ENCODE measurements at regions not wholly inside any gene's neighbourhood (a gene's known extent, or its start where the extent isn't known, plus 50 kb on each side); places are given as distances from the start of the nearest gene placed in this dataset.

DNA sequence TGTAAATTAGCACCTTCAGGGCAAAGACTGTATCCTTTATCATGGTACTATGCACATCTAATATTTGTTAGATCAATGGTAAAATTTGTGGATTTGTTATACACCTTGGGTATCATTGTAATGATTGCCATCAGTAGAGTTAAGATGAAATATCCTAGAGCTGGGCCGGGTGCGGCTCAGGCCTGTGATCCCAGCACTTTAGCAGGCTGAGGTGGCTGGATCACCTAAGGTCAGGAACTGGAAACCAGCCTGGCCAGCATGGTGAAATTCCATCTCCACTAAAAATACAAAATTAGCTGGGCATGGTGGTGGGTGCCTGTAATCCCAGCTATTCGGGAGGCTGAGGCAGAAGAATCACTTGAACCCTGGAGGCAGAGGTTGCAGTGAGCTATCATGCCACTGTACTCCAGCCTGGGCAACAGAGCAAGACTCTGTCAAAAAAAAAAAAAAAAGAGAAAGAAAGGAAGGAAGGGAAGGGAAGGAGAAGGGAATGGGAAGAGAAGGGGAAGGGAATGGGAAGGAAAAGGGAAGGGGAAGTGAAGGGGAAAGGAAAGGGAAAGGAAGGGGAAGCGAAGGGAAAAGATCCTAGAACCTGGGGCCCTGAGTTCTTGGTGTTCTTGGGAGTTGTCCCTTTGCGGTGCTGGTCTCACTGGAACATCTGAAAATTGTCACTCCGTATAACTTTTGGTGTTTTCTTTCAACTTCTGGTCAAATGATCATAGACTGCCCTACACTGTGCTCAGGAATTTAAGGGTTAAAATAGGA lies 71.1 kb upstream of the NEUROD1 start:
- TF ChIP-seq, protein P1, sequence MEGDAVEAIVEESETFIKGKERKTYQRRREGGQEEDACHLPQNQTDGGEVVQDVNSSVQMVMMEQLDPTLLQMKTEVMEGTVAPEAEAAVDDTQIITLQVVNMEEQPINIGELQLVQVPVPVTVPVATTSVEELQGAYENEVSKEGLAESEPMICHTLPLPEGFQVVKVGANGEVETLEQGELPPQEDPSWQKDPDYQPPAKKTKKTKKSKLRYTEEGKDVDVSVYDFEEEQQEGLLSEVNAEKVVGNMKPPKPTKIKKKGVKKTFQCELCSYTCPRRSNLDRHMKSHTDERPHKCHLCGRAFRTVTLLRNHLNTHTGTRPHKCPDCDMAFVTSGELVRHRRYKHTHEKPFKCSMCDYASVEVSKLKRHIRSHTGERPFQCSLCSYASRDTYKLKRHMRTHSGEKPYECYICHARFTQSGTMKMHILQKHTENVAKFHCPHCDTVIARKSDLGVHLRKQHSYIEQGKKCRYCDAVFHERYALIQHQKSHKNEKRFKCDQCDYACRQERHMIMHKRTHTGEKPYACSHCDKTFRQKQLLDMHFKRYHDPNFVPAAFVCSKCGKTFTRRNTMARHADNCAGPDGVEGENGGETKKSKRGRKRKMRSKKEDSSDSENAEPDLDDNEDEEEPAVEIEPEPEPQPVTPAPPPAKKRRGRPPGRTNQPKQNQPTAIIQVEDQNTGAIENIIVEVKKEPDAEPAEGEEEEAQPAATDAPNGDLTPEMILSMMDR (IDR thresholded peaks at IDR 0.05), result no peak
- TF ChIP-seq POLR2A (IDR thresholded peaks at IDR 0.05), result no peak
- Histone ChIP-seq H3K27ac (no peak overlapping the region), H3K36me3 (no peaks in the 10 kb centered on the region), H3K27me3 (peaks cover 0 to 21% (median 0%) of the 10 kb centered on the region in 4 donors), H3K4me1 (no peaks in the 10 kb centered on the region), H3K4me3 (no peak overlapping the region), H3K9me3 (no peaks in the 10 kb centered on the region)
- no peak for DNase-seq
- 94 to 95% methylated on average over 6 of the region's 6 CpGs for WGBS, 2 donors
- intact Hi-C loops (cut with DNase I), result no loop called here

DNA sequence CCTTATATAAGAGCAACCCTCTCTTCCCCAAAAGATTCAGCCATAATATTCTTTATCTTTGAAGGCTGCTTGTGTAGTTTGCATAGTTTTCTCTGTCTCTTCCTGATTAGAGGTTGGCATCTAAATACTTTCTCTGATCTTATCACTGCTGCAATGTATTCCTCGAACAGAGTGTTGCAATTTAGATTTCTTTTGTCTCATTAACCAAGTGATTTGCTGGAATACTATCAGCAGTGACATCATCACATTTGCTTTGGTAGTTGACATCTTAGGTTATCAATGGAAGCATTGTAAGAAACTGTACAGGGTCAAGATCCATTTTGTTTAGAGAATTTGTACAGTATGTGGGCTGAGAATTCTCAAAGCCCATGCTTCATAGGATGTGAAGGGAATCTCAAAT lies 72.0 kb upstream of the NEUROD1 start:
- Histone ChIP-seq H3K27ac (no peak overlapping the region), H3K27me3 (peaks cover 0 to 21% (median 0%) of the 10 kb centered on the region in 4 donors), H3K4me1 (no peaks in the 10 kb centered on the region), H3K4me3 (no peak overlapping the region), H3K36me3 (no peaks in the 10 kb centered on the region), H3K9me3 (no peaks in the 10 kb centered on the region)
- no peak for DNase-seq
- TF ChIP-seq, protein P1 (IDR thresholded peaks at IDR 0.05), result no peak
- TF ChIP-seq POLR2A (IDR thresholded peaks at IDR 0.05), result no peak
- 0 to 30% methylated on average over 1 of the region's 1 CpG for WGBS, 2 donors
- intact Hi-C loops (cut with DNase I), result no loop called here

DNA sequence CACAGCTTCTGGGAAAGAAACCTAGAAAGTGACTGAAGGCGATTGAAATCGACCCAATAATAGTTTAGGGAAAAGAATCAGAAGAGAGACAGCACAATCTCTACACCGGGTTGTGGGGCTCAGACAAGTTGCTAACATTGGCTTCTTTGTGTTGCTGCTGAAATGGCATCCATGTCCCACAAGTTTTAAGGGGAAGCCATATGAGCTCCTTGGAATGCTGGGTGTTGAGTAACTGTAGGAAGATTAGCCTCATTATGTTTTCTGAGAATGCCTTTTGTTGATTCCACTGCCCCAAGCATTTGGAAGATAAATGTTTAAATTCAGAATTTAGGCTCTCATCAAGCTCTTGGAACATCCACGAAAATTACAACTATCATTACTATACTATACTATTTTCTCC lies 73.4 kb upstream of the NEUROD1 start:
- intact Hi-C loops (cut with DNase I), result no loop called here

DNA sequence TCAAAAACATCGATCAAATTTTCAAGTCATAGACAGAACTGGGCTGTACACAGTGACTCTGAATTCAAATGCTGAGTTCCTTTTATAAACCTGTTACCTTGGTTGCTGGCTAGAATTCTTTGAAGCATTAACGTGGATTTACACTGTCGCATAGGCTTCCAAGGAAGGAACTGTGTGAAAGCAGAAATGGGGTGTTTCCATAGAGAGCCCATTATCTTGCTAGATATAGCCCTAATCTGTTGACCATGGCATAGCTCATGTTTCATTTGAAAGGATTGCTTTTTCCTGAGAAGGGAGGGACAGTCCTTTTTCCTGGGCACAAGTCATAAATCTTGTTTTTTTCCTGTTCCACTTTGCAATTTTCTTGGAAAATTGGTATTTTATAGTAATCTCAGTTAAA lies 73.8 kb upstream of the NEUROD1 start:
- no peaks in the 10 kb centered on the region for H3K4me1 ChIP-seq
- H3K36me3 ChIP-seq, result no peaks in the 10 kb centered on the region
- H3K27me3 ChIP-seq, result peaks cover 0 to 21% (median 0%) of the 10 kb centered on the region in 4 donors
- no peaks in the 10 kb centered on the region for H3K9me3 ChIP-seq
- 73 to 76% methylated on average over 3 of the region's 3 CpGs for WGBS, 2 donors
- DNase-seq, result no peak
- no peak overlapping the region for H3K27ac ChIP-seq
- intact Hi-C loops (cut with DNase I), result no loop called here
- TF ChIP-seq POLR2A (IDR thresholded peaks at IDR 0.05), result no peak
- TF ChIP-seq, protein P1 (IDR thresholded peaks at IDR 0.05), result no peak
- H3K4me3 ChIP-seq, result no peak overlapping the region

More for the DNA sequence above, 73.4 kb upstream of the NEUROD1 start:
- Histone ChIP-seq H3K9me3 (no peaks in the 10 kb centered on the region), H3K4me3 (no peak overlapping the region), H3K27me3 (peaks cover 0 to 21% (median 0%) of the 10 kb centered on the region in 4 donors), H3K36me3 (no peaks in the 10 kb centered on the region), H3K27ac (no peak overlapping the region), H3K4me1 (no peaks in the 10 kb centered on the region)
- TF ChIP-seq POLR2A (IDR thresholded peaks at IDR 0.05), result no peak
- TF ChIP-seq, protein P1 (IDR thresholded peaks at IDR 0.05), result no peak
- DNase-seq, result no peak
- 85 to 90% methylated on average over 4 of the region's 4 CpGs for WGBS, 2 donors

DNA sequence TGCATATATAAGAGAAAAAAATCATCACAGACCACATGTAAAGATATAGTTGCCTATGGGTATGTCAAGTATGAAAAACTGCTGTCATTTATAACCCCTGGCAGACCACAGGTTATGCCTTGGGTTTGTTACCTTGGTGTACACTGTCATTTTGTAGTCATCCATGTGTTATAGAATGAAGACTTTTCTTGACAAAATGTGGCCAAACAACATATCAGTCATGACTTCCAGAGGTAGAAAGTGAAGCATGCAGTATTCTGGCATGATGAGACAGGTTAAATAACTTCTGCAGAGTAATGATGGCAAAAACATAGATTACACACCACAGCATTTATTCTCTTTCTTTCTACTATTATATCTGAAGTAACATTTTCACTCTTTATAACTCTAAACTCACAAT lies 74.9 kb upstream of the NEUROD1 start:
- intact Hi-C loops (cut with DNase I), result no loop called here
- no peak for TF ChIP-seq POLR2A (IDR thresholded peaks at IDR 0.05)
- DNase-seq, result no peak
- Histone ChIP-seq H3K27ac (no peak overlapping the region), H3K4me3 (no peak overlapping the region), H3K36me3 (no peaks in the 10 kb centered on the region), H3K4me1 (no peaks in the 10 kb centered on the region), H3K27me3 (peaks cover 0 to 12% (median 0%) of the 10 kb centered on the region in 4 donors), H3K9me3 (no peaks in the 10 kb centered on the region)

Data from esophagus squamous epithelium (tissue), 5 donors.